ENCODE measurements at regions not wholly inside any gene's neighbourhood (a gene's known extent, or its start where the extent isn't known, plus 50 kb on each side); places are given as distances from the start of the nearest gene placed in this dataset.

- Mint-ChIP-seq H3K4me1 (ENCODE audit: low read depth, unreplicated experiment) (peaks cover 12% of the 10 kb centered on the region), H3K27me3 (ENCODE audit: unreplicated experiment) (no peaks in the 10 kb centered on the region), H3K4me3 (ENCODE audit: low read depth, unreplicated experiment) (no peak overlapping the region), H3K36me3 (ENCODE audit: insufficient read depth, unreplicated experiment) (no peaks in the 10 kb centered on the region), H3K9me3 (ENCODE audit: low read depth, unreplicated experiment) (no peaks in the 10 kb centered on the region), H3K27ac (ENCODE audit: unreplicated experiment) (no peak overlapping the region)
- intact Hi-C loops (cut with micrococcal nuclease; ENCODE audit: unreplicated experiment) = no loop called here
- no peak for DNase-seq
- CTCF ChIA-PET = interaction anchor here (0.7 kb wide), 1 partner anchor 64 kb away, joined by 3 read pairs; no protein-coding TSS in a partner anchor
- no TSS peak for BruUV-seq (replicated peaks)
- TF ChIP-seq CTCF (IDR thresholded peaks at IDR 0.05; ENCODE audit: unreplicated experiment) = no peak
Observed at GRCh38 chr2:176518823-176519222, 249.6 kb downstream of the MTX2 start.

- H3K9me3 Mint-ChIP-seq (ENCODE audit: low read depth, unreplicated experiment) = no peaks in the 10 kb centered on the region
- no peak overlapping the region for H3K4me3 Mint-ChIP-seq (ENCODE audit: low read depth, unreplicated experiment)
- CTCF ChIA-PET = no interaction called here
- H3K27me3 Mint-ChIP-seq (ENCODE audit: unreplicated experiment) = no peaks in the 10 kb centered on the region
- H3K27ac Mint-ChIP-seq (ENCODE audit: unreplicated experiment) = no peak overlapping the region
- no TSS peak for BruUV-seq (replicated peaks)
- no peaks in the 10 kb centered on the region for H3K4me1 Mint-ChIP-seq (ENCODE audit: low read depth, unreplicated experiment)
- DNase-seq = no peak
- TF ChIP-seq CTCF (IDR thresholded peaks at IDR 0.05; ENCODE audit: unreplicated experiment) = no peak
- intact Hi-C loops (cut with micrococcal nuclease; ENCODE audit: unreplicated experiment) = no loop called here
- H3K36me3 Mint-ChIP-seq (ENCODE audit: insufficient read depth, unreplicated experiment) = no peaks in the 10 kb centered on the region
Observed at GRCh38 chr2:176521878-176522670, 252.8 kb downstream of the MTX2 start.

GRCh38 chr2:176525086-176525485 lies 255.8 kb downstream of the MTX2 start:
- no peaks in the 10 kb centered on the region for H3K9me3 Mint-ChIP-seq (ENCODE audit: low read depth, unreplicated experiment)
- intact Hi-C loops (cut with micrococcal nuclease; ENCODE audit: unreplicated experiment) = no loop called here
- no peak for TF ChIP-seq CTCF (IDR thresholded peaks at IDR 0.05; ENCODE audit: unreplicated experiment)
- no peak overlapping the region for H3K27ac Mint-ChIP-seq (ENCODE audit: unreplicated experiment)
- H3K4me3 Mint-ChIP-seq (ENCODE audit: low read depth, unreplicated experiment) = no peak overlapping the region
- H3K36me3 Mint-ChIP-seq (ENCODE audit: insufficient read depth, unreplicated experiment) = no peaks in the 10 kb centered on the region
- no peak for DNase-seq
- no peaks in the 10 kb centered on the region for H3K4me1 Mint-ChIP-seq (ENCODE audit: low read depth, unreplicated experiment)
- CTCF ChIA-PET = interaction anchor here (0.7 kb wide), 1 partner anchor 50 kb away, joined by 3 read pairs; no protein-coding TSS in a partner anchor
- BruUV-seq (replicated peaks) = no TSS peak
- no peaks in the 10 kb centered on the region for H3K27me3 Mint-ChIP-seq (ENCODE audit: unreplicated experiment)

GRCh38 chr2:176526995-176527901 lies 258.0 kb downstream of the MTX2 start:
- Mint-ChIP-seq H3K27me3 (ENCODE audit: unreplicated experiment) (no peaks in the 10 kb centered on the region), H3K27ac (ENCODE audit: unreplicated experiment) (no peak overlapping the region), H3K4me3 (ENCODE audit: low read depth, unreplicated experiment) (no peak overlapping the region), H3K36me3 (ENCODE audit: insufficient read depth, unreplicated experiment) (no peaks in the 10 kb centered on the region), H3K4me1 (ENCODE audit: low read depth, unreplicated experiment) (no peaks in the 10 kb centered on the region), H3K9me3 (ENCODE audit: low read depth, unreplicated experiment) (no peaks in the 10 kb centered on the region)
- DNase-seq = no peak
- TF ChIP-seq CTCF (IDR thresholded peaks at IDR 0.05; ENCODE audit: unreplicated experiment) = no peak
- CTCF ChIA-PET = no interaction called here
- intact Hi-C loops (cut with micrococcal nuclease; ENCODE audit: unreplicated experiment) = no loop called here
- no TSS peak for BruUV-seq (replicated peaks)

Measured in Calu3 (cell line).